Prostate gland (tissue), 2 donors: ENCODE measurements at regions not wholly inside any gene's neighbourhood (a gene's known extent, or its start where the extent isn't known, plus 50 kb on each side); places are given as distances from the start of the nearest gene placed in this dataset.

Source experiments
- DNase-seq: peaks from one replicate; pipeline ENCODE4 v3.0.0-alpha.2; 2019; ENCODE audit warnings: low spot score
- H3K27ac ChIP-seq, 2 donors: fragments of 200-600 bp; sonication (generic); 2 replicates each; pipeline ENCODE4 v1.5.1; 2017 to 2019
- H3K27me3 ChIP-seq: fragments of 200-600 bp; sonication (generic); replicated peaks from 2 replicates; pipeline ENCODE4 v1.5.1; 2019; ENCODE audit not compliant: insufficient read depth
- H3K36me3 ChIP-seq, 2 donors: fragments of 200-600 bp; sonication (generic); 1 replicate in 1 of 2; 2 replicates in 1 of 2; pipeline versions ENCODE4 v1.5.1 to v1.8.1; 2017 to 2019
- H3K4me1 ChIP-seq: fragments of 200-600 bp; sonication (generic); replicated peaks from 2 replicates; pipeline ENCODE4 v1.5.1; 2019
- H3K4me3 ChIP-seq, 2 donors: fragments of 200-600 bp; sonication (generic); 2 replicates each; pipeline ENCODE4 v1.5.1; 2017 to 2019
- H3K9me3 ChIP-seq: fragments of 200-600 bp; sonication (generic); 2 replicates; pipeline ENCODE4 v1.5.1; 2017
- CTCF ChIP-seq, 4 experiments: fragments of 200-600 bp in 2 of 4; fragments of 450-650 bp in 2 of 4; sonication (generic) in 2 of 4; IDR thresholded peaks; 1 replicate in 3 of 4; 2 replicates in 1 of 4; pipeline ENCODE4 v1.5.1; 2016 to 2019; ENCODE audit warnings: antibody characterized with exemption in 4 of 4, mild to moderate bottlenecking in 2 of 4, moderate library complexity in 2 of 4
- POLR2A ChIP-seq: fragments of 450-650 bp; IDR thresholded peaks from one replicate; pipeline ENCODE4 v1.6.1; 2016; ENCODE audit warnings: antibody characterized with exemption, mild to moderate bottlenecking
- POLR2AphosphoS5 ChIP-seq: sonication (generic); formaldehyde crosslinking; IDR thresholded peaks from one replicate; pipeline ENCODE4 v1.6.1; 2017; ENCODE audit warnings: antibody characterized with exemption
- WGBS: methylation state at CpG from one replicate; pipeline ENCODE4 v1.1.5; 2018; 5-methylcytosine and 5-hydroxymethylcytosine counted together
- intact Hi-C: fragments of 100-400 bp; cut with DNase I; formaldehyde crosslinking; loops from one replicate; pipeline ENCODE4 v1.14.2; 2022

- TF ChIP-seq POLR2AphosphoS5 (no peak), POLR2A (no peak), CTCF (IDR thresholded peaks at IDR 0.05) (no peak)
- H3K36me3 ChIP-seq: no peaks in the 10 kb centered on the region
- intact Hi-C loops: no loop called here
- H3K9me3 ChIP-seq: no peaks in the 10 kb centered on the region
- DNase-seq: no peak
- no peaks in the 10 kb centered on the region for H3K4me1 ChIP-seq
- no peak overlapping the region for H3K4me3 ChIP-seq
- no peak overlapping the region for H3K27ac ChIP-seq
- no peaks in the 10 kb centered on the region for H3K27me3 ChIP-seq
Observed at GRCh38 chrX:45372151-45372550, 171.5 kb upstream of the DIPK2B start.

- intact Hi-C loops: no loop called here
- Histone ChIP-seq H3K27me3 (no peaks in the 10 kb centered on the region), H3K9me3 (no peaks in the 10 kb centered on the region), H3K4me1 (no peaks in the 10 kb centered on the region), H3K4me3 (no peak overlapping the region), H3K36me3 (no peaks in the 10 kb centered on the region), H3K27ac (no peak overlapping the region)
- TF ChIP-seq CTCF (IDR thresholded peaks at IDR 0.05) (no peak), POLR2AphosphoS5 (no peak), POLR2A (no peak)
- no peak for DNase-seq
- WGBS: 97% methylated on average over 2 of the region's 2 CpGs
Observed at GRCh38 chrX:45368705-45369104, 168.0 kb upstream of the DIPK2B start.

GRCh38 chrX:45363596-45363995 lies 162.9 kb upstream of the DIPK2B start:
- no peaks in the 10 kb centered on the region for H3K36me3 ChIP-seq
- H3K9me3 ChIP-seq: no peaks in the 10 kb centered on the region
- 77% methylated on average over 4 of the region's 4 CpGs for WGBS
- H3K4me1 ChIP-seq: no peaks in the 10 kb centered on the region
- TF ChIP-seq POLR2AphosphoS5 (no peak), CTCF (IDR thresholded peaks at IDR 0.05) (no peak), POLR2A (no peak)
- intact Hi-C loops: no loop called here
- DNase-seq: no peak
- H3K27me3 ChIP-seq: no peaks in the 10 kb centered on the region
- no peak overlapping the region for H3K4me3 ChIP-seq
- no peak overlapping the region for H3K27ac ChIP-seq

GRCh38 chrX:45360571-45360970 lies 159.9 kb upstream of the DIPK2B start:
- Histone ChIP-seq H3K27me3 (no peaks in the 10 kb centered on the region), H3K9me3 (no peaks in the 10 kb centered on the region), H3K27ac (no peak overlapping the region), H3K36me3 (no peaks in the 10 kb centered on the region), H3K4me1 (no peaks in the 10 kb centered on the region), H3K4me3 (no peak overlapping the region)
- no peak for DNase-seq
- intact Hi-C loops: no loop called here
- WGBS: 86% methylated on average over 1 of the region's 1 CpG
- TF ChIP-seq POLR2AphosphoS5: no peak
- TF ChIP-seq CTCF (IDR thresholded peaks at IDR 0.05): no peak
- no peak for TF ChIP-seq POLR2A

- Histone ChIP-seq H3K27ac (no peak overlapping the region), H3K27me3 (no peaks in the 10 kb centered on the region), H3K4me3 (no peak overlapping the region), H3K4me1 (no peaks in the 10 kb centered on the region), H3K9me3 (no peaks in the 10 kb centered on the region), H3K36me3 (no peaks in the 10 kb centered on the region)
- DNase-seq: no peak
- 27% methylated on average over 1 of the region's 1 CpG for WGBS
- TF ChIP-seq CTCF (IDR thresholded peaks at IDR 0.05) (no peak), POLR2AphosphoS5 (no peak), POLR2A (no peak)
- intact Hi-C loops: no loop called here
Observed at GRCh38 chrX:45358392-45358791, 157.7 kb upstream of the DIPK2B start.
